OCI-LY1 (cell line): ENCODE measurements at regions not wholly inside any gene's neighbourhood (a gene's known extent, or its start where the extent isn't known, plus 50 kb on each side); places are given as distances from the start of the nearest gene placed in this dataset.

Source experiments
- H2AFZ ChIP-seq: fragments of 200-600 bp; sonication (generic), shearing (Covaris generic); 2 replicates; pipeline ENCODE4 v1.6.0; 2014; ENCODE audit warnings: antibody characterized with exemption, mild to moderate bottlenecking, low read length
- H3F3A ChIP-seq: fragments of 200-600 bp; sonication (generic), shearing (Covaris generic); 2 replicates; pipeline ENCODE4 v1.6.0; 2014; ENCODE audit warnings: mild to moderate bottlenecking, antibody characterized with exemption, low read length, moderate library complexity; ENCODE audit not compliant: insufficient read depth
- H3K27ac ChIP-seq: fragments of 200-600 bp; sonication (generic); 2 replicates; pipeline ENCODE4 v1.5.1; 2014; ENCODE audit warnings: low read length, mixed run types, mild to moderate bottlenecking, low read depth; ENCODE audit not compliant: poor library complexity, severe bottlenecking
- H3K27me3 ChIP-seq: fragments of 200-600 bp; sonication (generic); 2 replicates; pipeline ENCODE4 v1.6.0; 2014; ENCODE audit warnings: antibody characterized with exemption, mild to moderate bottlenecking, low read length, moderate library complexity; ENCODE audit not compliant: insufficient read depth
- H3K36me3 ChIP-seq: fragments of 200-600 bp; sonication (generic); 2 replicates; pipeline ENCODE4 v1.6.1; 2014; ENCODE audit warnings: mild to moderate bottlenecking, antibody characterized with exemption, low read length, moderate library complexity, mixed read lengths; ENCODE audit not compliant: insufficient read depth
- H3K4me1 ChIP-seq: fragments of 200-600 bp; sonication (generic); 2 replicates; pipeline ENCODE4 v1.5.1; 2014; ENCODE audit warnings: mild to moderate bottlenecking, low read length, moderate library complexity; ENCODE audit not compliant: insufficient read depth, severe bottlenecking
- H3K4me2 ChIP-seq: fragments of 200-600 bp; sonication (generic), shearing (Covaris generic); 2 replicates; pipeline ENCODE4 v1.6.1; 2014; ENCODE audit warnings: low read length
- H3K4me3 ChIP-seq: fragments of 200-600 bp; sonication (generic); 2 replicates; pipeline ENCODE4 v1.5.1; 2014; ENCODE audit warnings: low read length, low read depth, mild to moderate bottlenecking, mixed read lengths; ENCODE audit not compliant: poor library complexity, severe bottlenecking
- H3K79me2 ChIP-seq: fragments of 200-600 bp; shearing (Covaris generic); 2 replicates; pipeline ENCODE4 v1.6.1; 2016; ENCODE audit warnings: mixed run types, low read length, mixed read lengths; ENCODE audit not compliant: insufficient read depth
- H3K9ac ChIP-seq: fragments of 200-600 bp; sonication (generic), shearing (Covaris generic); 2 replicates; pipeline ENCODE4 v1.6.1; 2014; ENCODE audit warnings: mild to moderate bottlenecking, low read length, mixed read lengths
- H3K9me2 ChIP-seq: fragments of 200-600 bp; sonication (generic), shearing (Covaris generic); 2 replicates; pipeline ENCODE4 v1.6.1; 2014; ENCODE audit warnings: low read depth, mild to moderate bottlenecking, low read length, mixed read lengths
- H3K9me3 ChIP-seq: fragments of 200-600 bp; shearing (Covaris generic); 2 replicates; pipeline ENCODE4 v1.6.1; 2014; ENCODE audit warnings: low read length, mixed read lengths
- H4K20me1 ChIP-seq: fragments of 200-600 bp; sonication (generic), shearing (Covaris generic); 2 replicates; pipeline ENCODE4 v1.6.0; 2016; ENCODE audit warnings: mild to moderate bottlenecking, low read length; ENCODE audit not compliant: insufficient read depth
- CTCF ChIP-seq: fragments of 200-600 bp; sonication (generic), shearing (Covaris generic); IDR thresholded peaks from 2 replicates; pipeline ENCODE4 v1.5.1; 2017; ENCODE audit warnings: mild to moderate bottlenecking, antibody characterized with exemption, low read length, moderate library complexity, mixed read lengths
- EZH2 ChIP-seq: fragments of 200-600 bp; sonication (generic), shearing (Covaris generic); IDR thresholded peaks from 2 replicates; pipeline ENCODE4 v1.8.0; 2017; ENCODE audit warnings: borderline replicate concordance, mixed run types, mild to moderate bottlenecking, antibody characterized with exemption, low read length, moderate library complexity, mixed read lengths

GRCh38 chr2:128585706-128586105 is 267.0 kb upstream of the HS6ST1 start:
- no peak for TF ChIP-seq CTCF
- TF ChIP-seq EZH2 = no peak
- no peak overlapping the region for H3K9ac ChIP-seq
- H3K27ac ChIP-seq = no peak overlapping the region

DNA sequence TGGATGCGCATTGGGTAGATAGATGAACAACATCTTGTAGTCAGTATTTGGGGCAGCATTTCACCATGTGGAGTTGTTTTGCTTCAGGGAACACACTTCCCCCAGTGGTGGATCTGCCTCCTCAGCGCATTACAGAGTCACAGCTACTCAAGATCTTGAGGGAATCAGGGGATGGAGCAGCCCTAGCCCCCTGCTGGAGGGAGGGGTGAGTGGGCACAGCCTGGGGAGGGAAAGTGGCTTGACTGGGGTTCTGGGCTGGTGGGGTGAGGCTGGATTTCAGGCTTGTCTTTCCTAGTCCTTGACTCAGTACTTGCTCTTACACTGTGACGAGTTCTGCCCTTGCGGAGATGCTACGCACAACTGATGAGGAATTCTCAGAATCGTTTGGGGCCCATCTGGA is 271.0 kb upstream of the HS6ST1 start:
- H3K27ac ChIP-seq = no peak overlapping the region
- H3K4me2 ChIP-seq = no peak overlapping the region
- no peaks in the 10 kb centered on the region for H3K9me2 ChIP-seq
- H3K79me2 ChIP-seq = no peaks in the 10 kb centered on the region
- H3K9ac ChIP-seq = no peak overlapping the region
- H3K27me3 ChIP-seq = no peaks in the 10 kb centered on the region
- no peaks in the 10 kb centered on the region for H4K20me1 ChIP-seq
- H2AFZ ChIP-seq = no peak overlapping the region
- H3K4me3 ChIP-seq = no peak overlapping the region
- no peaks in the 10 kb centered on the region for H3K9me3 ChIP-seq
- no peaks in the 10 kb centered on the region for H3F3A ChIP-seq
- no peaks in the 10 kb centered on the region for H3K36me3 ChIP-seq
- TF ChIP-seq CTCF (no peak), EZH2 (no peak)
- no peaks in the 10 kb centered on the region for H3K4me1 ChIP-seq

More at GRCh38 chr2:128585706-128586105, 267.0 kb upstream of the HS6ST1 start:
- no peaks in the 10 kb centered on the region for H3K27me3 ChIP-seq
- H3K79me2 ChIP-seq = no peaks in the 10 kb centered on the region
- H2AFZ ChIP-seq = no peak overlapping the region
- no peaks in the 10 kb centered on the region for H4K20me1 ChIP-seq
- no peak overlapping the region for H3K4me3 ChIP-seq
- no peaks in the 10 kb centered on the region for H3K9me2 ChIP-seq
- no peaks in the 10 kb centered on the region for H3K4me1 ChIP-seq
- no peaks in the 10 kb centered on the region for H3K9me3 ChIP-seq
- no peaks in the 10 kb centered on the region for H3K36me3 ChIP-seq
- H3F3A ChIP-seq = no peaks in the 10 kb centered on the region
- no peak overlapping the region for H3K4me2 ChIP-seq

- H3K9me2 ChIP-seq = no peaks in the 10 kb centered on the region
- H3K27me3 ChIP-seq = no peaks in the 10 kb centered on the region
- H3K27ac ChIP-seq = no peak overlapping the region
These were observed 271.8 kb upstream of the HS6ST1 start for GRCh38 chr2:128590309-128591021.

More at GRCh38 chr2:128590309-128591021, 271.8 kb upstream of the HS6ST1 start:
- no peak overlapping the region for H3K4me2 ChIP-seq
- H3K79me2 ChIP-seq = no peaks in the 10 kb centered on the region
- no peaks in the 10 kb centered on the region for H3K9me3 ChIP-seq
- H3F3A ChIP-seq = no peaks in the 10 kb centered on the region
- TF ChIP-seq EZH2 (no peak), CTCF (no peak)
- no peak overlapping the region for H2AFZ ChIP-seq
- H3K4me3 ChIP-seq = no peak overlapping the region
- H3K9ac ChIP-seq = no peak overlapping the region
- H3K4me1 ChIP-seq = no peaks in the 10 kb centered on the region
- no peaks in the 10 kb centered on the region for H4K20me1 ChIP-seq
- no peaks in the 10 kb centered on the region for H3K36me3 ChIP-seq
